ENCODE measurements at regions not wholly inside any gene's neighbourhood (a gene's known extent, or its start where the extent isn't known, plus 50 kb on each side); places are given as distances from the start of the nearest gene placed in this dataset.

- Histone ChIP-seq H3K27ac (no peak overlapping the region), H3K36me3 (no peaks in the 10 kb centered on the region), H3K9me3 (no peaks in the 10 kb centered on the region), H3K27me3 (no peaks in the 10 kb centered on the region), H3K4me3 (no peak overlapping the region), H3K4me1 (no peaks in the 10 kb centered on the region)
- intact Hi-C loops (cut with DNase I), result no loop called here
- 85 to 88% methylated on average over 3 of the region's 3 CpGs for WGBS, 2 donors
- TF ChIP-seq CTCF (IDR thresholded peaks at IDR 0.05), result no peak
- no peak for DNase-seq
- ATAC-seq, result no peak
Measured at GRCh38 chr1:82806133-82806532, 1005.4 kb downstream of the ADGRL2 start.

- Histone ChIP-seq H3K4me1 (no peaks in the 10 kb centered on the region), H3K4me3 (no peak overlapping the region), H3K36me3 (no peaks in the 10 kb centered on the region), H3K27ac (no peak overlapping the region), H3K9me3 (peaks cover 0 to 11% (median 0%) of the 10 kb centered on the region in 11 donors), H3K27me3 (no peaks in the 10 kb centered on the region)
- ATAC-seq (no peak), DNase-seq (no peak)
- intact Hi-C loops (cut with DNase I), result no loop called here
- no peak for TF ChIP-seq CTCF (IDR thresholded peaks at IDR 0.05)
- 84 to 89% methylated on average over 2 of the region's 2 CpGs for WGBS, 2 donors
Measured at GRCh38 chr1:82801176-82801575, 1000.4 kb downstream of the ADGRL2 start.

GRCh38 chr1:82800721-82801120, 1000.0 kb downstream of the ADGRL2 start:
- 73 to 79% methylated on average over 2 of the region's 2 CpGs for WGBS, 2 donors
- Histone ChIP-seq H3K27me3 (no peaks in the 10 kb centered on the region), H3K4me1 (no peaks in the 10 kb centered on the region), H3K36me3 (no peaks in the 10 kb centered on the region), H3K4me3 (no peak overlapping the region), H3K9me3 (peaks cover 0 to 11% (median 0%) of the 10 kb centered on the region in 11 donors), H3K27ac (no peak overlapping the region)
- intact Hi-C loops (cut with DNase I), result no loop called here
- DNase-seq (no peak), ATAC-seq (no peak)
- no peak for TF ChIP-seq CTCF (IDR thresholded peaks at IDR 0.05)

GRCh38 chr1:82799261-82799660, 998.5 kb downstream of the ADGRL2 start:
- intact Hi-C loops (cut with DNase I), result no loop called here
- no peaks in the 10 kb centered on the region for H3K36me3 ChIP-seq
- no peak for TF ChIP-seq CTCF (IDR thresholded peaks at IDR 0.05)
- no peak overlapping the region for H3K27ac ChIP-seq
- peaks cover 0 to 11% (median 0%) of the 10 kb centered on the region in 11 donors for H3K9me3 ChIP-seq
- no peak overlapping the region for H3K4me3 ChIP-seq
- ATAC-seq, result no peak
- no peaks in the 10 kb centered on the region for H3K4me1 ChIP-seq
- WGBS, 2 donors, result 65 to 95% methylated on average over 1 of the region's 1 CpG
- DNase-seq, result no peak
- no peaks in the 10 kb centered on the region for H3K27me3 ChIP-seq
